Mesendoderm (in vitro differentiated cells): ENCODE measurements at regions not wholly inside any gene's neighbourhood (a gene's known extent, or its start where the extent isn't known, plus 50 kb on each side); places are given as distances from the start of the nearest gene placed in this dataset.

Experiments used
- DNase-seq: peaks from one replicate; pipeline ENCODE4 v3.0.0; 2013
- H2AK5ac ChIP-seq: 2 replicates; pipeline ENCODE4 v1.6.1; 2013; ENCODE audit warnings: low read length, inconsistent platforms
- H2BK120ac ChIP-seq: 2 replicates; pipeline ENCODE4 v1.6.1; 2013; ENCODE audit warnings: low read depth, mild to moderate bottlenecking, low read length, moderate library complexity, mixed read lengths
- H2BK15ac ChIP-seq: replicated peaks from 2 replicates; pipeline ENCODE4 v1.6.1; 2013; ENCODE audit warnings: low read depth, mild to moderate bottlenecking, moderate library complexity
- H2BK5ac ChIP-seq: 2 replicates; pipeline ENCODE4 v1.6.1; 2013; ENCODE audit warnings: low read length, inconsistent platforms
- H3K18ac ChIP-seq: 2 replicates; pipeline ENCODE4 v1.6.1; 2013; ENCODE audit warnings: mild to moderate bottlenecking, low read length, mixed read lengths
- H3K23ac ChIP-seq: one replicate; pipeline ENCODE4 v1.6.1; 2013; ENCODE audit warnings: low read length
- H3K27ac ChIP-seq: 2 replicates; pipeline ENCODE4 v1.5.1; 2013; ENCODE audit warnings: low read depth, mild to moderate bottlenecking, inconsistent platforms, low read length, moderate library complexity
- H3K27me3 ChIP-seq: 2 replicates; pipeline ENCODE4 v1.6.1; 2013; ENCODE audit warnings: low read length, control low read depth, mild to moderate bottlenecking, inconsistent platforms; ENCODE audit not compliant: insufficient read depth, poor library complexity
- H3K36me3 ChIP-seq: 2 replicates; pipeline ENCODE4 v1.6.1; 2013; ENCODE audit warnings: low read length, inconsistent platforms; ENCODE audit not compliant: control insufficient read depth, insufficient read depth
- H3K4ac ChIP-seq: one replicate; pipeline ENCODE4 v1.6.1; 2013; ENCODE audit warnings: low read depth, mild to moderate bottlenecking, low read length, moderate library complexity
- H3K4me1 ChIP-seq: 2 replicates; pipeline ENCODE4 v1.6.1; 2013; ENCODE audit warnings: low read depth, low read length, inconsistent platforms; ENCODE audit not compliant: control insufficient read depth
- H3K4me2 ChIP-seq: 2 replicates; pipeline ENCODE4 v1.6.1; 2013; ENCODE audit warnings: low read length
- H3K4me3 ChIP-seq: 2 replicates; pipeline ENCODE4 v1.5.1; 2013; ENCODE audit warnings: mild to moderate bottlenecking, low read length
- H3K56ac ChIP-seq: one replicate; pipeline ENCODE4 v1.6.1; 2013; ENCODE audit warnings: low read length
- H3K79me1 ChIP-seq: 2 replicates; pipeline ENCODE4 v1.6.1; 2013; ENCODE audit warnings: low read length, inconsistent platforms
- H3K79me2 ChIP-seq: 2 replicates; pipeline ENCODE4 v1.6.1; 2013; ENCODE audit warnings: mild to moderate bottlenecking, low read length; ENCODE audit not compliant: control insufficient read depth, insufficient read depth
- H3K9ac ChIP-seq: 2 replicates; pipeline ENCODE4 v1.6.1; 2013; ENCODE audit warnings: low read length, inconsistent platforms
- H4K5ac ChIP-seq: one replicate; pipeline ENCODE4 v1.6.1; 2013; ENCODE audit warnings: low read length
- H4K8ac ChIP-seq: one replicate; pipeline ENCODE4 v1.6.1; 2013; ENCODE audit warnings: low read depth, mild to moderate bottlenecking, control low read depth, low read length, moderate library complexity
- WGBS: extraction: QIAGEN DNeasy Blood & Tissue Kit; methylation state at CpG from one replicate; pipeline ENCODE4 v1.1.7; 2013; ENCODE audit warnings: low lambda C conversion rate, missing lambda C conversion rate; ENCODE audit not compliant: insufficient coverage; ENCODE audit errors: extremely low coverage; 5-methylcytosine and 5-hydroxymethylcytosine counted together

GRCh38 chr2:4695281-4695861, 992.0 kb downstream of the DCDC2C start:
- H2AK5ac ChIP-seq = no peak overlapping the region
- H3K4me3 ChIP-seq = no peak overlapping the region
- no peak overlapping the region for H3K27ac ChIP-seq
- H3K18ac ChIP-seq = no peak overlapping the region
- no peak overlapping the region for H2BK5ac ChIP-seq
- no peaks in the 10 kb centered on the region for H3K36me3 ChIP-seq
- no peak overlapping the region for H4K8ac ChIP-seq
- no peak overlapping the region for H3K4me2 ChIP-seq
- H2BK120ac ChIP-seq = no peak overlapping the region
- no peak for DNase-seq
- no peak overlapping the region for H3K4ac ChIP-seq
- no CpG with 5 or more reads among the region's 2 CpGs for WGBS
- no peaks in the 10 kb centered on the region for H3K27me3 ChIP-seq
- no peak overlapping the region for H3K56ac ChIP-seq
- H3K79me2 ChIP-seq = no peaks in the 10 kb centered on the region
- H2BK15ac ChIP-seq = no peak overlapping the region
- H3K9ac ChIP-seq = no peak overlapping the region
- H3K23ac ChIP-seq = no peak overlapping the region
- H3K79me1 ChIP-seq = no peaks in the 10 kb centered on the region
- H3K4me1 ChIP-seq = no peaks in the 10 kb centered on the region
- no peak overlapping the region for H4K5ac ChIP-seq

- Histone ChIP-seq H3K36me3 (no peaks in the 10 kb centered on the region), H2BK15ac (no peak overlapping the region), H2BK120ac (no peak overlapping the region), H3K9ac (no peak overlapping the region), H4K5ac (no peak overlapping the region), H2BK5ac (no peak overlapping the region), H2AK5ac (no peak overlapping the region), H3K23ac (no peak overlapping the region), H3K4me1 (no peaks in the 10 kb centered on the region), H3K4me3 (no peak overlapping the region), H3K79me1 (no peaks in the 10 kb centered on the region), H3K27me3 (no peaks in the 10 kb centered on the region), H3K4ac (no peak overlapping the region), H3K56ac (no peak overlapping the region), H3K27ac (no peak overlapping the region), H3K18ac (no peak overlapping the region), H3K79me2 (no peaks in the 10 kb centered on the region), H4K8ac (no peak overlapping the region), H3K4me2 (no peak overlapping the region)
- DNase-seq = peak; percentile 83
- WGBS = no CpG with 5 or more reads among the region's 2 CpGs
These were observed 977.1 kb upstream of the SOX11 start for GRCh38 chr2:4715065-4715464.

DNA sequence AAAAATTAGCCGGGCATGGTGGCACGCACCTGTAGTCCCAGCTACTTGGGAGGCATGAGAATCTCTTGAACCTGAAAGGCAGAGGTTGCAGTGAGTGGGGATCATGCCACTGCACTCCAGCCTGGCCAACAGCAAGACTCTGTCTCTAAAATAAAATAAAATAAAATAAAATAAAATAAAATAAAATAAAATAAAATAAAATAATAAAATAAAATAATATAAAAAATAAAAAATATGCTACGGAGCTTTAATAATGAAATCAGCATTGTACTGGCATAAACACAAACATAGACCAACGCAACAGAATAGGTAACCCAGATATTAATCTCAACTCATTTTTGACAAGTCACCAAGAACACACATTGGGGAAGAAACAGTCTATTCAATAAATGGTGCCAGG, 973.4 kb upstream of the SOX11 start:
- Histone ChIP-seq H3K4me1 (no peaks in the 10 kb centered on the region), H3K9ac (no peak overlapping the region), H3K4me3 (no peak overlapping the region), H3K18ac (no peak overlapping the region), H2BK5ac (no peak overlapping the region), H3K79me2 (no peaks in the 10 kb centered on the region), H3K27me3 (no peaks in the 10 kb centered on the region), H3K36me3 (no peaks in the 10 kb centered on the region), H2AK5ac (no peak overlapping the region), H3K56ac (no peak overlapping the region), H3K4me2 (no peak overlapping the region), H3K79me1 (no peaks in the 10 kb centered on the region), H4K5ac (no peak overlapping the region), H2BK15ac (no peak overlapping the region), H3K4ac (no peak overlapping the region), H3K23ac (no peak overlapping the region), H2BK120ac (no peak overlapping the region), H4K8ac (no peak overlapping the region), H3K27ac (no peak overlapping the region)
- WGBS = no CpG with 5 or more reads among the region's 4 CpGs
- DNase-seq = no peak

DNA sequence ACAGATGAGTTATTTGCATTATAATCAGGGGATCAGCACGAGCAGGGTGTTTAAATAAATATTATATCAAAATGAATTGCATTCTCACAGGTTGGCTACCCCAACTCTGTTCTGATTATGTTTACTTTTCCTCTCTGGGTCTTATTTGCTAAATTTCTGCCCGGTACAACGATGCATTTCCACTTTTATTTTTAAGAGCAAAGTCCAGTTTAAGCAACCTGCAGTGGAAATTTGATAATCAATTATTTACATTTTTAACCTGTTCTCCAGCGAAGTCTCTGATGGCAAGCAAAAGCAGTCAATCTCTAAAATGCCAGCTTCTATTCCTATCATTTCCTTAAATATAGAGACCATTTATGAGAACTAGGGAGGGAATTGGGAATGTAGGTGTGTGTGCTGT, 966.6 kb upstream of the SOX11 start:
- Histone ChIP-seq H3K27ac (no peak overlapping the region), H2BK120ac (no peak overlapping the region), H3K4me1 (no peaks in the 10 kb centered on the region), H3K79me1 (no peaks in the 10 kb centered on the region), H3K18ac (no peak overlapping the region), H2BK5ac (no peak overlapping the region), H3K27me3 (no peaks in the 10 kb centered on the region), H3K56ac (no peak overlapping the region), H2BK15ac (no peak overlapping the region), H3K4ac (no peak overlapping the region), H2AK5ac (no peak overlapping the region), H3K23ac (no peak overlapping the region), H4K8ac (no peak overlapping the region), H3K9ac (no peak overlapping the region), H3K4me2 (no peak overlapping the region), H4K5ac (no peak overlapping the region), H3K79me2 (no peaks in the 10 kb centered on the region), H3K36me3 (no peaks in the 10 kb centered on the region), H3K4me3 (no peak overlapping the region)
- no peak for DNase-seq
- no CpG with 5 or more reads among the region's 4 CpGs for WGBS

DNA sequence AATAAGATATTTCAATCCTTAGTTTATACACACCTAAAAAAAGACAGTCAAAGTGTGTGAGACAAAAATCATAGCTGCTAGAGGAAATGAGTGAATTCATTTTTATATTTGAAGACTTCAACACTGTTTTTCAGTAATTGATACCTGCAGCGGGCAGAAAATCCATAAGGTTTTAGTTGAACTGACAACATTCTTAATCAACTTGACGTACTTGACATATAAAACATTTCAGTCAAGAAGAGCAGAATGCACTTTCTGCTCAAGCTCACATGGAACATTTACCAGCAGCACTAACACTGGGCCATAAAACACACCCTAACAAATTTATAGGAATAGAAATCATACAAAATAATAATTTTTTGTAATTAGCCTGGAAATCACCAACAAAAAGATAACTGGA, 959.6 kb upstream of the SOX11 start:
- H3K9ac ChIP-seq = no peak overlapping the region
- no peak overlapping the region for H2AK5ac ChIP-seq
- no peak overlapping the region for H2BK120ac ChIP-seq
- H3K18ac ChIP-seq = no peak overlapping the region
- H2BK5ac ChIP-seq = no peak overlapping the region
- no peak overlapping the region for H3K4me3 ChIP-seq
- no peaks in the 10 kb centered on the region for H3K4me1 ChIP-seq
- H3K23ac ChIP-seq = no peak overlapping the region
- no peak overlapping the region for H3K4me2 ChIP-seq
- no peak overlapping the region for H3K56ac ChIP-seq
- H3K27me3 ChIP-seq = no peaks in the 10 kb centered on the region
- H3K4ac ChIP-seq = no peak overlapping the region
- no CpG with 5 or more reads among the region's 2 CpGs for WGBS
- H3K36me3 ChIP-seq = no peaks in the 10 kb centered on the region
- no peak overlapping the region for H4K5ac ChIP-seq
- no peak for DNase-seq
- H3K27ac ChIP-seq = no peak overlapping the region
- H4K8ac ChIP-seq = no peak overlapping the region
- no peaks in the 10 kb centered on the region for H3K79me1 ChIP-seq
- H2BK15ac ChIP-seq = no peak overlapping the region
- no peaks in the 10 kb centered on the region for H3K79me2 ChIP-seq
